IMR-90 (cell line): ENCODE measurements at regions not wholly inside any gene's neighbourhood (a gene's known extent, or its start where the extent isn't known, plus 50 kb on each side); places are given as distances from the start of the nearest gene placed in this dataset.

Experiments
- ATAC-seq: fragments of 200-7000 bp; cut with Tn5 transposase; 2 replicates; pipeline ENCODE4 v1.9.1; 2020; ENCODE audit warnings: low read depth, mild to moderate bottlenecking, moderate library complexity
- BruUV-seq: library from RNA; stranded (reverse); fragments of 400-500 nt; replicated peaks from 2 replicates; lab custom pipeline; 2021; lab: Mats Ljungman, UMichigan
- CTCF ChIA-PET: fragments of 300-600 bp; formaldehyde crosslinking; extraction: SDS; loops from one replicate; lab custom pipeline; 2021; ENCODE audit warnings: antibody characterized with exemption; lab: Yijun Ruan, JAX
- POLR2A ChIA-PET: fragments of 300-600 bp; sonication (Branson Sonifier 250); formaldehyde crosslinking; loops from one replicate; lab custom pipeline; 2022; ENCODE audit warnings: antibody characterized with exemption; ENCODE audit not compliant: unreplicated experiment; lab: Charles Lee
- DNase-seq: peaks from one replicate; pipeline ENCODE4 v3.0.0; 2013
- H2AFZ ChIP-seq: replicated peaks from 2 replicates; pipeline ENCODE3; 2013; ENCODE audit warnings: low read length, mild to moderate bottlenecking; ENCODE audit not compliant: poor library complexity
- H2AK5ac ChIP-seq: 2 replicates; pipeline ENCODE4 v1.6.1; 2013; ENCODE audit warnings: low read depth, low read length, inconsistent platforms
- H2AK9ac ChIP-seq: replicated peaks from 2 replicates; pipeline ENCODE3; 2013; ENCODE audit warnings: mild to moderate bottlenecking, low read depth, low read length, moderate library complexity; ENCODE audit not compliant: poor library complexity
- H2BK120ac ChIP-seq: 2 replicates; pipeline ENCODE4 v1.6.1; 2013; ENCODE audit warnings: low read depth, low read length, inconsistent platforms
- H2BK15ac ChIP-seq: 3 replicates; pipeline ENCODE4 v1.6.1; 2013; ENCODE audit warnings: low read depth, low read length, inconsistent platforms
- H2BK20ac ChIP-seq: 2 replicates; pipeline ENCODE4 v1.6.1; 2013; ENCODE audit warnings: low read depth, mild to moderate bottlenecking, inconsistent platforms, low read length, moderate library complexity
- H2BK5ac ChIP-seq: 2 replicates; pipeline ENCODE4 v1.6.1; 2013; ENCODE audit warnings: mild to moderate bottlenecking, low read depth, low read length, inconsistent platforms; ENCODE audit not compliant: poor library complexity, severe bottlenecking
- H3K14ac ChIP-seq: replicated peaks from 2 replicates; pipeline ENCODE4 v1.6.1; 2013; ENCODE audit warnings: low read depth, low read length, inconsistent platforms
- H3K18ac ChIP-seq: 2 replicates; pipeline ENCODE4 v1.6.1; 2013; ENCODE audit warnings: low read depth, low read length, control low read depth
- H3K23ac ChIP-seq: 2 replicates; pipeline ENCODE4 v1.6.1; 2013; ENCODE audit warnings: low read depth, low read length, inconsistent platforms
- H3K27ac ChIP-seq: 2 replicates; pipeline ENCODE4 v1.5.1; 2013; ENCODE audit warnings: mild to moderate bottlenecking, control low read depth, low read length; ENCODE audit not compliant: insufficient read depth
- H3K27me3 ChIP-seq: 2 replicates; pipeline ENCODE4 v1.6.1; 2013; ENCODE audit warnings: low read length; ENCODE audit not compliant: control insufficient read depth, insufficient read depth
- H3K36me3 ChIP-seq: 2 replicates; pipeline ENCODE4 v1.6.1; 2013; ENCODE audit warnings: low read length, mixed read lengths; ENCODE audit not compliant: control insufficient read depth, insufficient read depth
- H3K4ac ChIP-seq: 2 replicates; pipeline ENCODE4 v1.6.1; 2013; ENCODE audit warnings: low read depth, low read length, inconsistent platforms
- H3K4me1 ChIP-seq: 2 replicates; pipeline ENCODE4 v1.6.1; 2013; ENCODE audit warnings: low read length, mixed read lengths; ENCODE audit not compliant: control insufficient read depth, insufficient read depth
- H3K4me2 ChIP-seq: 2 replicates; pipeline ENCODE4 v1.6.1; 2013; ENCODE audit warnings: low read depth, mild to moderate bottlenecking, control low read depth, low read length, moderate library complexity
- H3K4me3 ChIP-seq: 2 replicates; pipeline ENCODE4 v1.5.1; 2013; ENCODE audit warnings: low read depth, mild to moderate bottlenecking, control low read depth, low read length, moderate library complexity; ENCODE audit not compliant: insufficient read depth
- H3K56ac ChIP-seq: 2 replicates; pipeline ENCODE4 v1.6.1; 2013; ENCODE audit warnings: low read length, inconsistent platforms; ENCODE audit not compliant: insufficient read depth; ENCODE audit errors: extremely low read depth
- H3K79me1 ChIP-seq, 2 experiments: 2 replicates each; pipeline ENCODE4 v1.6.1; 2013; ENCODE audit warnings: low read length in 2 of 2, inconsistent platforms in 1 of 2, low read depth in 1 of 2
- H3K9ac ChIP-seq: 2 replicates; pipeline ENCODE4 v1.6.1; 2013; ENCODE audit warnings: low read depth, low read length, control low read depth
- H3K9me1 ChIP-seq: 2 replicates; pipeline ENCODE4 v1.6.1; 2013; ENCODE audit warnings: low read length, inconsistent platforms; ENCODE audit not compliant: insufficient read depth
- H3K9me3 ChIP-seq: 2 replicates; pipeline ENCODE4 v1.6.1; 2013; ENCODE audit warnings: low read length; ENCODE audit not compliant: control insufficient read depth, insufficient read depth
- H4K20me1 ChIP-seq: 2 replicates; pipeline ENCODE4 v1.6.1; 2013; ENCODE audit warnings: low read length, inconsistent platforms; ENCODE audit not compliant: insufficient read depth
- H4K5ac ChIP-seq: 2 replicates; pipeline ENCODE4 v1.6.1; 2013; ENCODE audit warnings: mild to moderate bottlenecking, low read depth, low read length, control low read depth
- H4K8ac ChIP-seq, 2 experiments: 2 replicates each; pipeline ENCODE4 v1.6.1; 2013; ENCODE audit warnings: low read depth in 2 of 2, low read length in 2 of 2, control low read depth in 1 of 2, inconsistent platforms in 1 of 2
- H4K91ac ChIP-seq: 2 replicates; pipeline ENCODE4 v1.6.1; 2013; ENCODE audit warnings: low read depth, low read length, inconsistent platforms; ENCODE audit not compliant: insufficient read depth
- BHLHE40 ChIP-seq: fragments of 150-350 bp; IDR thresholded peaks from 2 replicates; pipeline ENCODE4 v1.6.1; 2016; ENCODE audit warnings: mild to moderate bottlenecking, low read depth, low read length
- CEBPB ChIP-seq: IDR thresholded peaks from 2 replicates; pipeline ENCODE4 v1.6.1; 2012; ENCODE audit warnings: low read depth, low read length, improper control_type of control experiment
- NFE2L2 ChIP-seq: fragments of 150-350 bp; IDR thresholded peaks from 2 replicates; pipeline ENCODE4 v1.6.1; 2016; ENCODE audit warnings: low read depth, mild to moderate bottlenecking, low read length
- POLR2A ChIP-seq: IDR thresholded peaks from 2 replicates; pipeline ENCODE4 v1.6.1; 2012; ENCODE audit warnings: mild to moderate bottlenecking, low read depth, low read length
- SMC3 ChIP-seq: fragments of 150-350 bp; IDR thresholded peaks from 2 replicates; pipeline ENCODE4 v1.6.1; 2016; ENCODE audit warnings: low read depth, mild to moderate bottlenecking, antibody characterized with exemption, low read length, moderate library complexity
- WGBS, 2 experiments: methylation state at CpG; one replicate each; pipeline versions ENCODE4 v1.1.5 to v1.1.7; 2013; ENCODE audit warnings: missing lambda C conversion rate in 2 of 2; ENCODE audit not compliant: insufficient read length in 1 of 2; ENCODE audit errors: extremely low coverage in 2 of 2; 5-methylcytosine and 5-hydroxymethylcytosine counted together
- dilution Hi-C: fragments of 300-500 bp; cut with HindIII; formaldehyde crosslinking; loops from one replicate; pipeline ENCODE4 v1.14.3; 2018; ENCODE audit warnings: low sequenced_read_pairs; ENCODE audit not compliant: unreplicated experiment
- in situ Hi-C: fragments of 300-500 bp; cut with MboI; formaldehyde crosslinking; loops from 3 replicates; pipeline ENCODE4 v1.14.3; 2019; ENCODE audit warnings: low sequenced_read_pairs, inconsistent platforms, mixed read lengths
- intact Hi-C: fragments of 100-400 bp; cut with micrococcal nuclease; formaldehyde crosslinking; loops from 2 replicates; pipeline ENCODE4 v1.10.0; 2022
- TF ChIP-seq, protein P1 (sequence below): conservative IDR thresholded peaks from 2 replicates; pipeline ENCODE4 v1.5.1; 2012; ENCODE audit warnings: mild to moderate bottlenecking, low read depth, low read length, improper control_type of control experiment

- no TSS peak for BruUV-seq
- no peak overlapping the region for H2BK20ac ChIP-seq
- in situ Hi-C loops, result no loop called here
- no peak overlapping the region for H2AK5ac ChIP-seq
- H2AK9ac ChIP-seq, result no peak overlapping the region
- H3K27me3 ChIP-seq, result no peaks in the 10 kb centered on the region
- no peak overlapping the region for H2AFZ ChIP-seq
- no peak overlapping the region; the same call in 1 of the 2 replicates for H4K5ac ChIP-seq
- H3K9me1 ChIP-seq, result no peaks in the 10 kb centered on the region
- WGBS, 2 experiments, result no CpG with 5 or more reads among the region's 2 CpGs
- no peak overlapping the region for H3K27ac ChIP-seq
- H3K9ac ChIP-seq, result no peak overlapping the region
- intact Hi-C loops, result no loop called here
- CTCF ChIA-PET, result no interaction called here
- no peak overlapping the region for H4K8ac ChIP-seq
- POLR2A ChIA-PET, result no interaction called here
- H3K9me3 ChIP-seq, result no peaks in the 10 kb centered on the region
- H2BK5ac ChIP-seq, result no peak overlapping the region
- no peak overlapping the region for H3K4me3 ChIP-seq
- no peak overlapping the region for H3K4me2 ChIP-seq
- H3K23ac ChIP-seq, result no peak overlapping the region
- dilution Hi-C loops, result no loop called here
- H3K79me1 ChIP-seq, result no peaks in the 10 kb centered on the region
- no peak overlapping the region for H3K18ac ChIP-seq
- H3K14ac ChIP-seq, result no peak overlapping the region
- H2BK15ac ChIP-seq, result no peak overlapping the region
- H4K20me1 ChIP-seq, result no peaks in the 10 kb centered on the region
- no peak for DNase-seq
- TF ChIP-seq BHLHE40 (no peak), POLR2A (no peak), SMC3 (no peak), NFE2L2 (no peak), CEBPB (no peak)
- TF ChIP-seq, protein P1, sequence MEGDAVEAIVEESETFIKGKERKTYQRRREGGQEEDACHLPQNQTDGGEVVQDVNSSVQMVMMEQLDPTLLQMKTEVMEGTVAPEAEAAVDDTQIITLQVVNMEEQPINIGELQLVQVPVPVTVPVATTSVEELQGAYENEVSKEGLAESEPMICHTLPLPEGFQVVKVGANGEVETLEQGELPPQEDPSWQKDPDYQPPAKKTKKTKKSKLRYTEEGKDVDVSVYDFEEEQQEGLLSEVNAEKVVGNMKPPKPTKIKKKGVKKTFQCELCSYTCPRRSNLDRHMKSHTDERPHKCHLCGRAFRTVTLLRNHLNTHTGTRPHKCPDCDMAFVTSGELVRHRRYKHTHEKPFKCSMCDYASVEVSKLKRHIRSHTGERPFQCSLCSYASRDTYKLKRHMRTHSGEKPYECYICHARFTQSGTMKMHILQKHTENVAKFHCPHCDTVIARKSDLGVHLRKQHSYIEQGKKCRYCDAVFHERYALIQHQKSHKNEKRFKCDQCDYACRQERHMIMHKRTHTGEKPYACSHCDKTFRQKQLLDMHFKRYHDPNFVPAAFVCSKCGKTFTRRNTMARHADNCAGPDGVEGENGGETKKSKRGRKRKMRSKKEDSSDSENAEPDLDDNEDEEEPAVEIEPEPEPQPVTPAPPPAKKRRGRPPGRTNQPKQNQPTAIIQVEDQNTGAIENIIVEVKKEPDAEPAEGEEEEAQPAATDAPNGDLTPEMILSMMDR, result no peak
- ATAC-seq, result no peak
- no peaks in the 10 kb centered on the region; the same call in 1 of the 2 replicates for H3K4me1 ChIP-seq
- H3K56ac ChIP-seq, result no peak overlapping the region
- no peak overlapping the region for H4K91ac ChIP-seq
- H3K36me3 ChIP-seq, result no peaks in the 10 kb centered on the region
- H3K4ac ChIP-seq, result no peak overlapping the region
- no peak overlapping the region for H2BK120ac ChIP-seq
Measured at GRCh38 chr4:124279741-124280140, 432.8 kb downstream of the ANKRD50 start.
